COR-L47 (cell line): ENCODE measurements at regions not wholly inside any gene's neighbourhood (a gene's known extent, or its start where the extent isn't known, plus 50 kb on each side); places are given as distances from the start of the nearest gene placed in this dataset.
A peak's percentile ranks its signal among the peaks of the same experiment; 100 is the strongest.
"Not testable (repeated sequence)": the region's sequence is repeated elsewhere in the genome, so short reads cannot be mapped to it uniquely, and the experiment has no call there.

Source experiments
- DNase-seq: peaks from one replicate; lab custom pipeline; 2025; lab: John Stamatoyannopoulos, UW

DNA sequence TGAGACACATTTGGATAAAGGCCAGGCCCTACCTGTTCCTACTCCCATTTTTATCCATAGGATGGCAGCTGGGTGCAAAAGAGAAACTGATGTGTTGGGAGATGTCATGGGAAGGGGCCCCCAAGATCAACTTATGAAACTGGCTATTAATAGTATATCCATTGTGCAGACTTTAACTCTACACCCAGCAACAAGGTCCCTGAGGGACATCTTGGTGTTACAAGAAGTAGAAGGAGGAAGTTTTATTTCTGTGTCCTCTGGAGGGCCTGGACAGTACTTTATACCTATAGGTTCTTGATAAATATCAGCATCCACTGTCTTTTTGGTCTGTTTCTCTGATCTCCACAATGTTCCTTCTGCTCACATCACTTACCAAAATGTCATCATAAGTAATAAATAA lies 84.6 kb downstream of the BTG1 start:
- DNase-seq, result no peak

DNA sequence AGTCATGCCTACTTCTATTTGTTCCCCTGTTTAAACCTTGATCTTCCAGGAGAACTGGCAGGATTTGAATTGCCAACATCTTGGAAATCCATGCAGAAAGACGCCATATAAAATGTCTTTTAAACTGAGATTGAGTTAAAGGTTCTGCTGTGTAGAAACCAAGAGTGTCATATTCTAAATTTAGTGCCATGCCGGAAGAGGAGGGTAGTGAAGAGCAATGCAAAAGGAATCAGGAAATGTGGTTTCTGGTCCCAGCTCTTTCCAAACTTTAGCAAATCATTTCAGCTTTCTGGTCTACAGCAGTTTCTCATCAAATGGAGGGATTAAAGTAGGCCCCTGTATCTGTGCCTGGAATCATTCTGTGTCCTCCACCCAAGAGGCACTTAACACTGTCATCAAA lies 85.7 kb downstream of the BTG1 start:
- no peak for DNase-seq

DNA sequence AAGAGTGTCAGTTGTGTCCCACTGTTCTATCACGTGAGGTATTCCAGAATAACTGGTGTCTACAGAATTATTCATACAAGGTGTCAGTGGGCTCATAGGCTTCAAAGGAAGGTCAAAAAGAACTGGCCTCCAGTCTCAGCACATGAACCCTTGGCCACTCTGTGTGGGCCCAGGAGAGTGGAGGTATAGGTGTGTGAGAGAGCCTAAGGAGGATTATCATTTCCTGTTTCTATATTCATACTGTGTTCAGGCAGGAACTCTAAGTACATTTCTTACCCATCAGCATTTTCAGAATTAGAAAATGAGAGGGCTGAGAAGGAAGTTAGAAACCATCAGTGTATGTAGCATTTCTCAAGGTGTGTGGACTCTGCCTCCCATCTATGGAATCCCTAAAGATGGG lies 87.0 kb downstream of the BTG1 start:
- no peak for DNase-seq

- not testable (repeated sequence) for DNase-seq
These were observed 88.9 kb downstream of the BTG1 start for GRCh38 chr12:92056756-92057155.

- no peak for DNase-seq
These were observed 89.4 kb downstream of the BTG1 start for GRCh38 chr12:92056290-92056689.

DNA sequence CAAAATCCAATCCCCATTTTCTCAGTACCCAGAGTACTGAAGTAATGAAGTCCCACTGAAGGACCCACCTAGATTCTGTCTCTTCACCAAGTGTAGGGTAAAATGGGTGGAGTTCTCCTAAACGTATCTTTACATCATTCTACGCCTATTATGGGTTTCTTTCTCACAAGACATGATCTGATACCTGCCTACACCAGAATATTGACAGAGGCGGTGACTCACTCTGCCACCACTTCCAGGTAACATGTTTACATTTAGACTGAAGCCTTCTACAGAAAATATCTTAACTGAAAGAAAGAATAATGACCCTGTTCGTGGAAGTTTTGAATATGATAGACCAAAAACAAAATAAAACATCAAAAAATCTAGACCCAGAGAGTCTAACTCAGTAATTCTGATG lies 89.8 kb downstream of the BTG1 start:
- DNase-seq, result no peak

DNA sequence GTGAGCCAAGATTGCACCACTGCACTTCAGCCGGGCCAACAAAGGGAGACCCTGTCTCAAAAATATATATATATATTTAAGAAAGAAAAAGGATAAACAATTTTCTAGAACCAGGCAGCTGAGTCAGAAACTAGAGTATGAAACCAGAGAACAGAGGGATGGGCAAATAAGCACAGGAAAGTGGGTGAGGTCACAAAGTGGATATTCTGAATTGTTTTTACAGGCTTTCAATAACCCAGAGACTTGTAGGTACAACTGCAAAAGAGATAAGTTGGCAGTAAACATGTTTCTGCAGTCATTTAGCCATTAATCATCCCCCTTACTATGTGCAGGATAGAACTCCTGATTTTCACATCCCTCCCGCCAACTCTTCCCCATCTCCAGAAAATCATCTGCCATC lies 94.2 kb downstream of the BTG1 start:
- DNase-seq, result no peak

DNA sequence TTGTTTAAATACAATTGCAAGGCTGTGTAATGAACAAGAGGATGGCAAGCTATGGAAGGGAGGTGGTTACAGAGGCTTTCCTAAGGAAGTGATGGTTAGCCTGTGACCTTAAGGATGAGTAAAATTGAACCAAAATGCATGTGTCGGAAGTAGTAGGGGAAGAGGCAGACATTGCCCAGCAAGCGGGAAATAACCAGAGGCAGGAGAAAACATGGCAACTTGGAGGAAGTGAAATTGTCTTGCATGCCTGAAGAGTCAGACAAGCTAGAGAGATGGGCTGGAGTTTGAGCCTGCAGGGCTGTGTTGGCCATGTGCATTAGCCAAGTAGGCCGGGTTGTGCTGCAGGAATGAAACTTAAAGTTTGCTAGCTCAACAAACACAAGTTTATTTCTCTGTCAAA lies 96.2 kb downstream of the BTG1 start:
- no peak for DNase-seq

GRCh38 chr12:92047393-92047826 lies 98.2 kb downstream of the BTG1 start:
- no peak for DNase-seq

DNA sequence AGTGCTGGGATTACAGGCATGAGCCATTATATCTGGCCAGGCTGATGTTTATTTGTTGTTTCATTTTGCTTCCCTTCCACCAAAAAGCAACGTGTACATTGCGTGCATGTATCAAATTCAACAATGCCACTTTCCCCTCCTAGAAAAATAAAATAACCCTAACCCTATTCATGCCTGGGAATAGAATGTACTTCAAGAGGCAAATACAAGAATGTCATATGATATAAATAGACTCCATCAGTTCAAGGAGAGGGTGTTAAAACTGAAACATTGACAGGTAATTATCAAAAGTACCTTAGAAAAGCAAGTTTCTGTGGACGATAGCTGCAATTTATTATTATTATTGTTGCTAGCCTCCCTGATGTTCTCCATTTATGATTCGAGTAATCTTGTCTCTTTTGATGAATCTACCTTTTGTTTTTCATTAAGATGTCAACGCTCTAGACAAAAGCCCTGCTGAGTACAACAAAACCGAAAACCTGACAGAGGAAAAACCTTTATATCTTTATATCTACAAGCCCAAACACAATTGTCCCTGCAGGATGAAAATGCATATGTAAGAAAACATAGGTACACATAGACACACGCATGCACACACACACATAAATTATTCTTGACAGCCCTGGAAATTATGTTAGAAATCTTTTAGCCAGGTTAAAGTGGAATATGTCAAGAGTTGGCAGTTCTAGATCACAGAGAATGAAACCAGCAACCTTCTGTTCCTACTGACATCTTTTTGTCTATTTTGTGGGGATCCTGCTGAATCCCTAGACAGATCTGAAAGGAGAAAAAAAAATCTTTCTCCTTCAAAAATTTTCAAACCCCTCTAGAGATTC lies 98.9 kb downstream of the BTG1 start:
- DNase-seq, result no peak

DNA sequence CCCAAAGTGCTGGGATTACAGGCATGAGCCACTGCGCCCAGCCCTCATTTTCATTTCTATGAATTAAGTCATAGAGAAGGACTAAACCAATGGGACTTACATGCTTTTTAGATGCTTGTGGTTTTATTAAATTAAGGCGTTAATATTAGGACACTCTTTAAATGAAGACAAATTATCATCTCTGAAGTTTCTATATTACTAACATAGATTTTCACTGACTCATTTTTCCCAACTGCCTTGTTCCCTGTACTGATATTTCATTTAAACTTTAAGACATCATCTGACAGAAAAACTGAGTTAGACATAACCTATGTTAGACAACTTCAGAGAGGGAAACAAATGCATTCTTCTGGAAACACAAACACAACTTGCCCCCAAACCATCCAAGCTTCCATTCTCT lies 99.8 kb downstream of the BTG1 start:
- DNase-seq, result no peak

DNA sequence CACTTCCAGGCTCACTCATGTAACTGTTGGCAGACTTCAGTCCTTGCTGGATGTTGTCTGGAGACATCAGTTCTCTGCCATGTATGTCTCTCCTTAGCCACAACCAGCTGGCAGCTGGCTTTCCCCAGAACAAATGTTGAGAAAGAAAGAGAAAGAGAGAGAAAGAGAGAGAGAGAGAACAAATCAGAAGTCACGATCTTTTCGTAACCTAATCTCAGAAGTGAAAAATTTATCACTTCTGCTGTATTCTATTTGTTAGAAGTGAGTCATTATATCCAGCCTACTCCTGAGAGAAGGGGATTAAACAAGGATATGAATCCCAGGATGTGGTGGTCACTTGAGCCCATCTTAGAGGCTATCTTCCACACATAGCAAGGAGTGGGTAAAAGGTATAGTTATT lies 101.2 kb downstream of the BTG1 start:
- DNase-seq, result no peak

DNA sequence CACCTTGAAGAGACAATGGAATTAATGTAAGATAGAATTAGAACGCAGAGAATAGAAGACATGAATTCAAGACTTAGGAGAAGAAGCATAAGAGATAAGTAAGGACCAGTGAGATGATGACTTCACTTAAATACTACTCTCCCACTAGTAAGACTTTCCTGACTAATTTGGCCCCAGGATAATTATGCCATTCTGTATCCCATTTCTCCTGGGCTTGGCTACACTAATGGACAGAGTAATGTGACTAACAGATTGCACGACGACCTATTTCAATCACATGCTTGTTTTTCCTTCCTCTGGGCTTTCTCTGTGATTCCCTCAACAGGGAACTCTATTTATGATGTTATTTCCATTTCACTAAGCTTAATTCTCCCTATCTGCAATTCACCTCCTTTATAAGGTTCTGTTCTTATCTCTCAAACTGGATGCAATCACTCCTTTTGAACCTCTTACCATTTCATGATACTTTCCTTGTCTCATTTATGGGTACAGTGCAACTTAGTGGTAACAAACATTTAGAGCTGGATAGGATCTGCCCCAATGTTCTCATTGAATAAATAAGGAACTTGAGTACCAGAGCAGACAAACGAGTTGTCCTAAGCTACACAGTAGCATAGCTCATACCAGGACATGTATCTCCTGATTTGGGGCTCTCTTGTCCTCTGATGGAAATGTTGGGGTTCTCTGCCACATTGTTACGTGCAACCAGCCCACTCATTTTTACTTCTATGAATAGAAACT lies 102.7 kb downstream of the BTG1 start:
- DNase-seq, result no peak

DNA sequence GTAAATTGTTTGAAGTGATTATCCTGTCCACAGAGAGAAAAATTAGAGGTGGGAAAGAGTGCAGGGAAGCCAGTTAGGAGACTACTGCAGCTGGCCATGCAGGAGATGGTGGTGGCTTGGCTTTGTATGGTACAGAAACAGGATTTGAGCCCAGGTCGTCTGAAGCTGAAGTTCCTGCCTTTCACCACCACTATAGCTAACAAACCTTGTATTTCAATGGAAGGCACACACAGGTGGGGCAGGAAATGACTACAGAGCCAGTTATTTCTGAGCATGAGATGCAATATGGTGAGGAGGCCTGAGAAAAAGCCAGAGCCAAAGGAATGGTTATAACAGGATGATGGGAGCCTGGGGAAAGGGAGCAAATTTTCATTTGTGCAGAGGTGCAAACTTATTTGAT lies 103.9 kb downstream of the BTG1 start:
- no peak for DNase-seq

- no peak for DNase-seq
These were observed 106.6 kb downstream of the BTG1 start for GRCh38 chr12:92039046-92039445.

- no peak for DNase-seq
These were observed 107.2 kb downstream of the BTG1 start for GRCh38 chr12:92038476-92038875.

GRCh38 chr12:92036771-92037453 lies 108.7 kb downstream of the BTG1 start:
- no peak for DNase-seq

DNA sequence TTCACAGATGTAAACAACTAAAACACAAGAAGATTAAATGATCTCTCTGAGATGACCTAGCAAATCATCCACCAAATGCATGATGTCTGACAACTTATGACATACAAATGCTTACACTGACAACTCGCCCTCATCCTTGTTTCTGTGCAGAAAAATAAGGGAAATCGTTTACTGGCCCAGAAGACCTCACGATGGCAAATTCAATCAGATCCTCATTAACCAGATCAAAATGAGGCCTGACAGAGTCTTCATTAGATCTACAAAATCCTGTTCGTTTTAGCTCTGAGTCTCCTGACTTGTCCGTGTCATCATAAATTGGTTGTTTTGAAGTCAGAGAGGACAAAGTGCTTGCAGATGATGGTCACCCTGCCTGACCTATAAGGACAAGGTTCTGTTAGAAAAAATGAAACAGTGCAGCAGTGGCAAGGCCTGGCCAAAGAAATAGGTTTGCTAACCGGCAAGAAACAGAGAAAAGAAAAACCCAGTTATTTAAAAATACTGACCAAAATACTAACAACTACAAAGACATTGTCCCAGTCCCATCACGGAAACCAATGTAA lies 109.5 kb downstream of the BTG1 start:
- DNase-seq, result no peak

DNA sequence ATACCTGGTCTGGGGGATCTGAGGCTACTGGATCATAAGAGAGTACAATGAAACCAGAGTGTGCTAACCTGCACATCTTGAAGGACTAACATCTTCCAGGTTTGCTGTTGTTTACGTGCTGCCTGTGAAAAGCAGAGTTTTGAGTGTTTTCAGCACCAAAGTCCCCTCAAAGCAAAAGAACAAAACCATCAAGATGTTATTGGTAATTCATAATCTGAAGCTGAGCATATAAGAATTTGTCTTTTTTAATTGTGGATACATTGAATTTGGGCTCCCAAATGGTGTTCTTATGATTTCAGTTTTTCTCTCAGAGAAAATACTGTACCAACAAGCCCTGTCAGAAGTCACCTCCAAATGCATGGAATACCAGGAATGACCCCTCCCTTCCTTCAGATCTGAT lies 110.2 kb downstream of the BTG1 start:
- no peak for DNase-seq

- peak; percentile 79 for DNase-seq
These were observed 110.7 kb downstream of the BTG1 start for GRCh38 chr12:92034858-92035401.

GRCh38 chr12:92034083-92034482 lies 111.6 kb downstream of the BTG1 start:
- no peak for DNase-seq

- no peak for DNase-seq
These were observed 112.7 kb downstream of the BTG1 start for GRCh38 chr12:92032965-92033364.
